Stimulated activated CD8-positive, alpha-beta memory T cell treated with anti-CD3 and anti-CD28 coated beads, Interleukin-2, amount 100 ng/mL, for 48 hours (primary cell): ENCODE measurements at regions not wholly inside any gene's neighbourhood (a gene's known extent, or its start where the extent isn't known, plus 50 kb on each side); places are given as distances from the start of the nearest gene placed in this dataset.

Experiments used
- DNase-seq, 2 donors: peaks; one replicate each; pipeline ENCODE4 v3.0.0-alpha.2; 2020; ENCODE audit warnings: low read depth in 2 of 2

DNA sequence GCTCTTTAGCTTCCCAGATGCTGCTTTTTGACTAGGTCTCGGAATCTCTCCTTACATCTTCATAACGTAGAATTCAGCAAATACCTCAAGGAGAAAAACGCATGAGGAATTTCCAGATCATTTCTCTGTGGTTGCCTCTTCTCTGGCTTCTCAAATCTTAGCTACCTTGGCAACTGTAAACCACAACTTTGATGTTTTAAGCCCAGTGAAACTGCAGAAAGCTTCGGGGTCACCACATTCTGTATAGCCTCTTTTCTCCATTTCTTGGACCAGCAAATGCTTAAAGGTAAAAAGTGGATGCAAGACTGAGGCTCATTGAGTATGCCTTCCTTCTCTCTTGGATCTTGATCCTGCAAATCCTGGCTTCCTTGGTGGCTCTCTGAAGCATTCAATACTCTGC lies 125.5 kb upstream of the FBXL4 start:
- DNase-seq, result no peak

DNA sequence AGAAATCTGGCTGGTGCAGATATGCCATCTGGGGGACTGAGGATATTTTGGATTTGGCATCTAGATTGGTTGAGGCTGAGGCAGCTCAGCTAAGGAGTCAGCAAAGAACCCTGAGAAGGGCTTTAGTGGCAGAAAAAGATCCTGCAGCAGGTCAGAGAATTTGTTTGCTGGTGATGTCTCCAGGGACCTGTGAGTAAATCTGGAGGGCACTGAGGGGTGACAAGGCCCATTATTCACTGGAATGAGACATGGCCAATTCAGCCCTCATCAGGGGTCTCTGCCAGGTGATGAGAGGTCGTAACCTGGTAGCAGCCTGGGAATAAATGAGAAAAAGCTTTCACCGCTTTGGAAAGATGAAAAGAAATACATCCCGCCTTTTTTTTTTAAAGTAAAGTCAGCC lies 118.3 kb upstream of the FBXL4 start:
- no peak for DNase-seq

DNA sequence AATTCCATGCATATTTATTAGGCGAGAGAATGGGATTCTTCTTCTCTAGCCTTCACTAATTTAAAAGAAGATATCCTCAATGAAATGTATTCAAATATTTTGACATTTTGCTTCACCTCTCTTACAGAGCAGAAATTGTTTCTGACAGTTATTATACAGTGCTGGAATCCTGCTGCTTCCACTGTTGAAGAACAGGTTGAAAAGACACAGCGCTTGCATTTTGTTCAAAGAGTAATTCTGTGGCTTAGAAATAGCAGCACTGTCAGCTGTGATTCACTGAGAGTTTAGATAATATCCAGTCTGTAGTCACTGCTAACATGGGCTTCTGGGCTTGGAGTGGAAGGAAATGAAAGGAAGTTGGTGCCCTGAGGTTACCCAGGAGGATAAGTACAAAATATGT lies 117.1 kb upstream of the FBXL4 start:
- no peak for DNase-seq

DNA sequence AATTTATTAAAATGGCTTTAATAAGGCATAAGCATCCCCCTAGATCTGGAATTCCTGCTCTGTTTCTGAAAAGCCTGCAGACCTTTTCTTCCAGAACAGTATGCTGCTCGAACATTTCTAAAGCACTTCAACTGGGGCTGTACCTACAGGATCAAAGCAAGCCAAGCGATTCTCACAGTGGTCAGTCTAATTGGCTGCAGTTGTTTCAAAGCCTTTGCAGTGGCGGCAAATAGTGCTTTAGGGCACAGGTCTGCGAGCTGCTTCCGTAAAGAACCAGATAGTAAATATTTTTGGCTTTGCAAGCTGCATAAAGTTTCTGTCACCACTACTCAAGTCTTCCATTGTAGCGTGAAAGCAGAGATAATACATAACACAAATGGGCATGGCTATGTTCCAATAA lies 88.9 kb upstream of the FBXL4 start:
- no peak for DNase-seq

DNA sequence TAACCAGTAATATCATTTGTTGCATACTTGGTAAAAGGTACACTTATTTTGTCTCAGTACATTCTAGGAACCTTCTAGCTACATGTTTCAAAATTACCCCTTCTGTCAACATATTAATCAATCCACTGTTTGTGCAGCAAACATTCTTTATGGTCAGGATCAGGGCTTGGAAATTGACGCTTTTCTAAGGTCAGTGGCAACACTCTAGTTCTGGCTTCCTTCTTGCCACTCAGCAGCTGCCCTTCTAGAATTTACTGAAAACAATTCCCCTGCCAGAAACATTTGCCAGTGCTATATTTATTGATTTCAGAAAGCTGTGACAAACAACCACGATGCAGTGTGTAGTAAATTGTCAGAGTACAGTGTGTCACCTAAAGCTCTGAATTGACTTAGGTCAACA lies 84.7 kb upstream of the FBXL4 start:
- DNase-seq, result no peak

DNA sequence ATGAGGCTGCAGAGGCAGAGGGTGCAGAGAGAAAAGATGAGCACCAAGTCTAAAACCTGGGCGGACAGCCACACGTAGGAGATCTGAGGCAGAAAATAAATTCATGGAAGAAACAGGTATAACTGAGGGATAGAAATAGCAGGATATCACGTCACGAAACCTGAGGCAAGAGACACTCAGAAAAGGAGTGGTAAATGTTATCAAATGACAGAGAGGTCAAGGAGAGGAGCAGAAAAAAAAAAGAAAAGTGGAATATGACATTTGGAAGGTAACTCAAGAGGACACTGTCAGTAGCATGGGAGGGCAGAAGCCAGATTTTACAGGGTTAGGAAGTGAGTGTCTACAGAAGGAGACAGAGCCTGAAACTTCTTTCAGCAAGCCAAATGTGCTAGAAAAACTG lies 84.2 kb upstream of the FBXL4 start:
- DNase-seq, result no peak

DNA sequence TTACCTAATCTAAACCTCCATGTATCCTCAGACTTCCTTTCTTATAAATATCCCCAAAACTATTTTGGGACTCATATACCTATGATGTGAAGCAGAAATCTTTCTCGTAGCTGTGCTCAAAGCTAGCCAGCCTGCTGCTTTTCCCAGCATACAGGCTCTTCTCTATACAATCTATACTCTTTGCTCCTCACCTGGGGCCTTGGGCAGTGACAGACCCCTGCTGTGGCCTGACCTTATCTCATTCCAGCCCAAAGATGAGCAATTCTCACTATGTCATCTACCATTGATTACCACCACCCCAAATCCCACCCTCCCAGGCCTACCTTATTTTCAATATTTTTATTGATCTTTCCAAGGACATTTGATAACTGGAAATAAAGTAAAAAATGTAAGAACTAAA lies 83.2 kb upstream of the FBXL4 start:
- DNase-seq, result no peak

DNA sequence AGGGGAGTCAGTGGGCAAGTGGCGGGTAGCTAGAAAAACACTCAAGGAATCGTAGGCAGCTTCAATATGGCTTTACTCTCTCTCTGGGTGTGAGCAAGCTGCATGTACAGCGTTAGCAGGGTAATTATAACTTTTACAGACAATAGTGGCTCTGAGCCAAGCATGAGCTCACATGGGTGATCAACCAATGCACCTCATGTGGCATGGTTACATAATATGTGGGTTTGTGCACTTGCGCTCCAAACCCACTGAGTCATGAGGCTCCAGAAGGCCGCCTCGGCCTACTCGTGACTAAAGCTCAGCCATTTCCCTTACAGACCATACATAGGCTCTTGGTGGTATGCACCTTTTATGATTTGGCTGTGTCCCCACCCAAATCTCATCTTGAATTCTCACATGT lies 78.4 kb upstream of the FBXL4 start:
- DNase-seq, result no peak

DNA sequence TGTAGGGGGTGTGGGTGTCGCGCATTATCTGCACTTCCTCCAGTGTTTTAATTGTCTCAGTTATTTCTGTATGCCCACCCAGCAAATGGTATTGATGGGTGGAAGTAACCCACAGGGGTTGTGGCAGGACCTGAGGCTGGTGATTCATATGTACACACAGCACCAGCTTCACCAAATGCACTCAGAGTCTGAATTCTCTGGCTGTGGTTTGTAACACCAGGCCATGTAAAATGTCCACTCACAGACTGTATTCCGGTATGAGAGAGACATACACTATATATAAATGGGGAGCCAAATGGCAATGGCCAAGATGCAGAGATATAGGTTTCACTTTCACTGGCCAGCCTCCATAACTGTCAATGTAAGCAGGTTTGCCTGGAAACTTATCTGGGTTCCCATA lies 76.3 kb upstream of the FBXL4 start:
- DNase-seq, result no peak

DNA sequence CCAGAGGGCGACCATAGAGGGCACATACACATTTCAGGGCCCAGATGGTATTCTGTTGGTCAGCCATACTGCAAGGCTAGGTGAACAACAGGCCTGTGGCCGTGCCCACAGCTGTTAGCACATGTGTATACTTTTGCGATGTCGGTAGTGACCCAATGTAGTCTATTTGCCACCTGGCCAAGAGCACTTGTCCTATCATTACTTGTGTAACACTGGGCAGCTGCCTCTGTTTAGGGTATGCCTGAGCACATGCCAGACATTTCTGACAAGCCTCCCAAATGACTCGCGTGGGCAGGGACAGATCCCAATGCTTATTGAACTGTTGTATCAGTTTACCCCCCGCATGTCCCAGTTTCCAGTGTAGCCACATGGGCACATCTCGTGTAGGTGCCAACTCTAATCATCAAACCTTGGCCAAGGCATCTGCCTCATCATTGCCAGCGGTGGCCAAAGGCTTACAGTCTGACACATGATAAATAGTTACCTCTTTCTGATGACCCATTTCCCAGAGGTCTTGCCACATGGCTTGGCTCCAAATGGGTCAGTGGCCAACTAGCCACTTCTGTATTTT lies 74.4 kb upstream of the FBXL4 start:
- no peak for DNase-seq

DNA sequence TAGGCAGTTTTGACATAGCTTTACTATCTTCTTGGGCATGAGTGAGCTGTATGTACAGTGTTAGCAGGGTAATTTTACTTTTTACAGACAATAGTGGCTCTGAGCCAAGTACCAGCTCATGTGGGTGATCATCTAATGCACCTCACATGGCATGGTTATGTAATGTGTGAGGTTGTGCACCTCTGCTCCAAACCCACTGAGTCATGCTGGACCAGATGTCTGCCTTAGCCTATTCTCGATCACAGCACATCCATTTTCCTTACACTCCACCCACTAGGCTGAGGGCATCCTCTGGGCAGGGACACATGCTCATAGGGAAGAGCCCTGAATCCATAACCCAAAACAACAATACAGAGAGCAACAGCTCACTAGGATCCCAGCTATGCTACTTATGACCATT lies 71.6 kb upstream of the FBXL4 start:
- DNase-seq, result no peak

DNA sequence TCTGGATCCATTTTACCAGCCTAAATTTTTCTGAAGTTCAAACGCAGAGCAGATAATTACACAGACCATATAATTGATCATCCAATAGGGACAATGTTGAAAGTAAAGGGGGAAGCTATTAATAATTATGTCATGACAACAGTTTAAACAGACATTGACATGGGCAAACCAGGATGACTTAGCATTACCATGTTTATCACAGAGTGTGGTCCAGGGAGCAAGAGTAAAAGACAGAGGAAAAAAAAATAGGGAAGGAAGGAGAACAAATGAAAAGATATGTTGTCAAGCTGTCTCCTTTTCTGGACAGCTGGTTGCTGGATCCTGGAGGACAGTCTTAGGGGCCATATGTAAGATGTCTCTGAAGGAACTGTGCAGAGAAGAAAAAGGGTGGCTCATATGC lies 69.4 kb upstream of the FBXL4 start:
- no peak for DNase-seq

DNA sequence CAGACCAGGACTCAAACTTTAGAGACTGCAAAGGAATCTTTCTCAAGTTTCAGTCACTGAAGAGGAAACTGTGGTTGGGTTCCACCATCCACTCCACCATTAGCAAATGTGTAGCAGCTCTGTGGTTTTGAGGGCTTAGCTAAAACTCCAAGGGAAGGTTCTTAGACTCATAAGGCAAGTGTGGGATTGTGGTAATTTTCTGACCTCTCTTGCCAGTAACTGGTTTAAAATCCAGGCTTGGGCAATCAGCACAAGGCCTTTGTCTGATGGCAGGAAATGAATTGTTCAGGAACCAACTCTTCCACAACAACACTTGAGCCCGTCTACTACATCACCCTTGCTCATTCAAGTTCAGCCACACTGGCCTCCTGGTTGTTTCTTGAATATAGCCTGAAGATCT lies 68.6 kb upstream of the FBXL4 start:
- no peak for DNase-seq

DNA sequence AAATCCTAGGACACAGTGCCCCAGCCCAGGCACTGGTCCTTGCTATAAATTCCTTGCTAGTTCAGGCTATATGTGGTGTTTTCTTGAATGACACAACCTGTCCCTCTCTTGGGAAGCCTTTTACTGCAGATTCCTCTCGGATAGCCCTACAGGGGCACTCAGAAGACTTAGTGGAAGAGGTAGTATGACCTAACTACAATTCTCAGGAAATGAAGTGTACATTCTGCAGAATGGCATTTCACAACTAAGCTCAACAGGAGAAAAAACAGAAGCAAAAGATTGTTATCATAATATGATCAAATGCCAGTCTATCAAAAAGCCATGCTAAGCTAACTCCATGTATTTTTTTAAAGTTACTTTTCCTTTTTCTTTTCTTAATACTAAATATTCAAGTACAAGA lies 66.3 kb upstream of the FBXL4 start:
- DNase-seq, result no peak

DNA sequence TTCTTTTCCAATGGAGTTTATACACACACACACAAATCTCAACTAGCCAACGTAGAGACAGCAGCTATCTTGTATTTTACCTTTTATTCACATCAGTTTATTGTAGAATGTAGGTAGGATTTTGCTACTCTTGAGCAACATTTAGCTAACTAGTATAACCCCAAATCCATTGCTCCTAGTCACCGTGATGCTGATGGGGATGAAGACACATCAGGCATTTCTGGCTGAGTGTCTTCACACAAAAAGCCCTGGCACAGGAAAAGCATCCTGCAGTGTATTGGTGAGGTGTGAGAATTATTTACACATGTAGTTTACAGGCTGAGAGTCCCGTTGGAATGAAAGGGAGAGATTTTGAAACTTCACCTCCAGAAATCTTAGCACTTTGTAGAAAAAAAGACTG lies 65.9 kb upstream of the FBXL4 start:
- no peak for DNase-seq

DNA sequence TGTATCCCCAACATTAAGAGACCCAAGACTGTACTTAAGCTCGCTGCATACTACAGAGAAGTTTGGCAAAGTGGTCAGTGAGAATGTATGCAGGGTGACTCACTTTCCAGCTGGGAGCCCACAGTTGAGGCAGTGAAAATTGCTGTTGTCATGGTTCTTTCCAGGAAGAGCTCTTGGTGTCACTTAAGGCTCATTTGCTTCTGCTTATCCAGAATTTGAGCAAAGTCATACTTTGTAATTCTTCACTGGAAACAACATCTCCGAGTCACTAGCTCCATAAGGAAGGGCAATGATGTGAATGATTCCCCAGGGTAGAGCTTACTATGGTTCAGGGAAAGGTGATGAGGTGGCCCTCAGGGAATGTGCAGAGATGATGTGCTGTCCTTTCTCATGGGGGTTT lies 65.4 kb upstream of the FBXL4 start:
- no peak for DNase-seq

DNA sequence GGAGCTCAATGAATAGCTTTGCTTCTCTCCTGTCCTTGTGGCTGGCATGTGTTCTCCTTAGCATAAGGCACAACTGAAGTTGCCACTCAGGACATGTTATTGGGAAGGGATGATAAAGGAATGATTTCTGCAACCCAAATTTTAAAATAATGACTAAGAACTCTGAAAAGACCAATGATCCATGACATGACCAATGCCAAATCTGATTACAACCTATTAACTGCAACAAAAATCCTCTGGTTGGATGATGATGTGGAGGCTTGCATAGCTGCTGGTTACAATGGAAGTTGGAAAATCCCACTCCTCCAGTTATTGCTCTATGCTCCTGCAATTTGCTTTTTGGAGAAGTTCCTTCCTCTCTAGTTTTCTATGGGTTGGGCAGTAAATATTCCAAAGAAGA lies 63.4 kb upstream of the FBXL4 start:
- no peak for DNase-seq

DNA sequence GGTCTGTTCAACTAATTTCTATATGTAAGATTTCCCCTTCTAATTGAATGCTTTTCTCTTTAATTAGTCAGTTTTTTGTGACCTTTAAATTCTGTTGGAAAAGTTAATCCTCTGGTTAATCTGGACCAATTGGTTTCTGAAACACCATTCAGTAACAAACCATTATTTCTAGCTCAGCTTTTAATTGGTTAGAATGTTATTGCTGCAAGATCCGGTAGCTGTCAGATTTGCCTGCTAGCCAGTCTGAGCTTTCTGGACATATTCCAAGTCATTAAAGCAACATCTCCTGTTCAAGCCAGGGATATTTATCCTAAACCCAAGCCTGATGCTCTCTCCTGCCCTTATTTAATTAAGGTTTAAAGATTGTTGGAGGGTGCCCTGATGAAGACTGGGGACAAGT lies 55.1 kb upstream of the FBXL4 start:
- no peak for DNase-seq

DNA sequence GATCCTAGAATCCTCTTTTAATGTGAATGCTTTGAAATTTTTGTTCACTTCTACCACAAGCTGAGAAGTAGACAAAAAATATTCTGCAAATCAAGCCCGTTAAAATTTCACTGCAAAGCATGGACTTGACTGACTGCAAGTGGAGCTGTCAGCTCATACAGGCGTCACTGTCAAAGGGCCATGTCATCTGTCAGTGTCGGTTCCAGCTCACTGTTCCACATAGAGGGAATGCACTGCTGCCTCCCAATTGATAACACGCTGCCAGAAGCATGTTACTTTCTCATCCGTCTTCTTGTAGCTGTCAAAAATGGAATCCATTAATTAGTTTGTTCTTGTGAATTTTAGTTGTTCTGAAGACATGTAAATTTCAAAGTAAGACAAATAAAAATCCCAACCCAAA lies 50.4 kb upstream of the FBXL4 start:
- no peak for DNase-seq
